GM19240 (cell line): ENCODE measurements at regions not wholly inside any gene's neighbourhood (a gene's known extent, or its start where the extent isn't known, plus 50 kb on each side); places are given as distances from the start of the nearest gene placed in this dataset.

Experiments used
- DNase-seq: peaks from one replicate; pipeline ENCODE4 v3.0.0; 2011; ENCODE audit warnings: low spot score; ENCODE audit not compliant: insufficient read length

GRCh38 chr1:56079391-56079790 is 500.0 kb downstream of the PLPP3 start:
- no peak for DNase-seq

DNA sequence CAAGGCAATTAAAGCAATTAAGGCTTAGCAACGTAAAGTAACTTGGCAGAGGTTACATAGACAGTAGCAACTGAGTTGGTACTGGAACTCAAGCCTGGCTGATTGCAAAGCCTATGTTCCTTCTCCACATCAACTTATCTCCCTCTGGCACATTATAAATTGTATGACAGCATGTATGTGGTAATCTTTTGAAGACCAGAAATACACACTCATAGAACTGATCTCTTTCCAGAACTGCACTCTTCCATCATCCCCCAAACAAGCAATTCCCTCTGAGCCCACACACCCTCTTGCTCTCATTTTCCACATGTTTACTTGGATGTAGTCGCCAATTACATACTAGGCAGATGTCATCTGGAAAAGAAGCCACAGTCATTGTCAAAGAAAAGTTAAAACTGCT is 502.2 kb downstream of the PLPP3 start:
- no peak for DNase-seq

- DNase-seq, result no peak
These were observed 505.2 kb downstream of the PLPP3 start for GRCh38 chr1:56074007-56074651.

DNA sequence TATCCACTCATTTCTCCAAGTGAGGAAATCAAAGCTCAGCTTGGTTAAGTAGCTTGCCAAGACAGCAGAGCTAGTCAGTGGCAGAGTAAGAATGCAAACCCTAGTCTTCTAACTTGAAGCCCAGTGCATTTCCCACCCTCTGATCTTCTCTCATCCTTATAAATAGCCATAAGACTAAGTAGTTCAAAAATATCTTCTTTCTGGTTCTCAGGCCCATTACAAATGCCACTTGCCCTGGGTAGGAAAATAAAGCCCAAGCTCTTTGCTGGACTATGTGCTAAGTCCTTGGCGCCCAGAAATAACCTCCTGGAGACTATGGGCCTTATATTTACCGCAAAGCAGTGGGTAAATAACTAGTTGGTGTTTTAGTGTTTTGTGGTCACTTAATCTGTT is 505.8 kb downstream of the PLPP3 start:
- no peak for DNase-seq

DNA sequence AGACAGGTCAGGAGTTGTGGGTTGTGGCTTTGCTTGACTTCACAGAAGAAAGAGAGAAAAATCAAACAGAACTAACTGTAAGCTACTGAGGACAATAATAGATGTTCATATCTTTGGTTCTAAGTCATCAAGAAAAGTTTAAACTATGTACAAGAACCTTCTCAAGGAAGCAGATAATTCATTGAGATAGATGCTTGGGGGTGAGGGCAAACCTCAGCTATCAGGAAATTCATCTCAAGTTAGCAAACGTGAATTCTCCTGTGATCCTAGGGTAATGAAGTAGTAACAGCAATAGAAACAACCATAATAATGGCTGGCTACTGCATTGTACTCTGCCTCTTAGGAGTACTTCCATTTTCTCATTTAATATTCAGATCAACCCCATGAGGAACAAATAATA is 506.2 kb downstream of the PLPP3 start:
- DNase-seq, result no peak

- DNase-seq, result no peak
These were observed 507.1 kb downstream of the PLPP3 start for GRCh38 chr1:56072310-56072709.

DNA sequence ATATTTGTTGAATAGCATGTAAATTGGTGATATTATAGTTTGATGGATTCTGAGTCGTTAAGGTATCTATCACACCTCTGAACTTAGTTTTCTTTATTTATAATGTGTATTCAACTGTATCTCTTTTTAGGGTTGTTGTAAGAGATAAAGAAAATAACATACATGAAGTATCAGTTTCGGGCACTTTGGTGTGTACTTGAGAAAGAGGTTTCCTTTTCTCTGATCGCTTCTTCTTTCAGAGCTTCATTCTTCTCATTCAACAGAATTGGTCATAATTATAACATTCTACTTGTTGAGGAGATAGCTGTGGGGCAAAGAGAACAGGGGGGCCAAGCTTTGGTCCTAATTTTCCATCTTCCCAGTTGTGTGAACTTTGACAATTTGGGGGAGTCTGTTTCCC is 508.0 kb downstream of the PLPP3 start:
- no peak for DNase-seq

- DNase-seq, result no peak
These were observed 508.8 kb downstream of the PLPP3 start for GRCh38 chr1:56070601-56071000.

DNA sequence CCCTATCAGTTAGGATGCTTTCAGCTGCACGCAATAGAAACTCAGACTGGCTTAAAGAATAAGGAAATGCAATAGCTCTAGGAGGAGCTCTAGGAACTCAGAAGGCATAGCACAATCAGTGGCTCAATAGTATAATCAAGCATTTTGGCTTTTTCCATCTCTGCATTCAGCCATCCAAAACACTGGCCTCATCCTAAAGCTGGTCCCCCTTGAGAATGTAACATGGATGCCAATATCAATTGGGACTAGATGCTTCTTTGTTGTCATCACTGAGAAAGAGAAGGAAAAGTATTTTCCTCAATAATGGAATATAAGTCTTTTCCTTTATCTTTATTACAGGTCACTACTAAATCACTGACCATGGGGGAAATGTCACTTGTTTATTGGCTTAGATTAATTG is 509.5 kb downstream of the PLPP3 start:
- DNase-seq, result no peak

- DNase-seq, result no peak
These were observed 510.5 kb downstream of the PLPP3 start for GRCh38 chr1:56068908-56069307.

DNA sequence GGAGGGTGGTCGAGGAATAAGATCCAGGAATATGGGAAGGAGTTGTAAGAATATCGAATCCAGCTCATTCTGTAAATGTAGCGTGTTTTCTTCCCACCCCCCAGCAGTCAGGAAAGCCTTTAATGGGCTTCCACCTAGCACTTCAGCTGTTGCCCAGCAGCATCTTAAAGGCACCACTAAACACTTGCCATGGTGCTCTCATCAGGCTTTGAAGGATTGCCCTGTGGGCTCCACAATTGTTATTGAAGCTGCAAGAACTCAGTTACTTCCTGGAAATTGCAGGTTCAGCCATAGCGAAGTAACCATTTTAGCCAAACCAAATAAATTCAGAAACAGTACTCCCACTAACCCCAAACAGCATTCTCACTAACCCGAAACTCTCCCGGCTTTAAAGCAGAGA is 511.2 kb downstream of the PLPP3 start:
- no peak for DNase-seq

DNA sequence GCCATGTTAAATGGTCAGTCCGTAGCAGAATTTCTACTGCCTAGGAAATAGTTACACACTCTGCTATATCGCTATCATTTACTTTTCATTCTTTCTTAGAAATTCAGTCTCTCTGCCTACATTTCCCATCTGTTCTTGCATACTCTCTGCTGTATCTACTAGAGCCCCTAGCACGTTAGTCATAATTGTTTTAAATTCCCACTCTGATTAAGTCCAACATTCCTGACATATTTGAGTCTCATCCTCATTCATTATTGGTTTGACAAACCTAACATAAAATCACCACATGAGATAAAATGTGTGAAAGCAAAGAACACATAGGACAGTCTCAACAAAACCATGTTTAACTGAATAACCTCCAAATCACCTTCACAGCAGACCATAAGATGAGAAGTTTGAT is 513.6 kb downstream of the PLPP3 start:
- no peak for DNase-seq

- no peak for DNase-seq
These were observed 514.7 kb downstream of the PLPP3 start for GRCh38 chr1:56064705-56065104.

GRCh38 chr1:56063461-56063860 is 515.9 kb downstream of the PLPP3 start:
- no peak for DNase-seq

GRCh38 chr1:56062625-56063024 is 516.7 kb downstream of the PLPP3 start:
- no peak for DNase-seq

DNA sequence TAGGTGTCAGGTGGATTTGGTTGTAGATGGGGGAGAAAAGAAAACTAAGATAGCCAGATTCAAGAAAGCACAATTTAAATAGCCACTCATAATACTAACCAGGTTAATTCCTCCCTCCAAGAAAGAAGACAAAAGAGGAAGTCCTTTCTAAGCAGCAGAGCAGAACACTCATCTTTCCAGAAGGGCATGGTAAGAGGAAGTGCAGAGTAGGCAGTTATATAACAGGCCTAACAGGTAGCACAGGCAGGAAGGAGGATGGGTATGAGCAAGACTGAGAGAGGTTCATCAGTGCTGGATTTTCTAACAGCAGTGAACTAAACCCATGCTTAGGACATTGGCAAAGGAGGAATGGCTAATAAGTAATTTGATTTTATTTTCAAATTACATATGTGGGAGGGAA is 517.5 kb downstream of the PLPP3 start:
- DNase-seq, result no peak

GRCh38 chr1:56060906-56061305 is 518.5 kb downstream of the PLPP3 start:
- no peak for DNase-seq

DNA sequence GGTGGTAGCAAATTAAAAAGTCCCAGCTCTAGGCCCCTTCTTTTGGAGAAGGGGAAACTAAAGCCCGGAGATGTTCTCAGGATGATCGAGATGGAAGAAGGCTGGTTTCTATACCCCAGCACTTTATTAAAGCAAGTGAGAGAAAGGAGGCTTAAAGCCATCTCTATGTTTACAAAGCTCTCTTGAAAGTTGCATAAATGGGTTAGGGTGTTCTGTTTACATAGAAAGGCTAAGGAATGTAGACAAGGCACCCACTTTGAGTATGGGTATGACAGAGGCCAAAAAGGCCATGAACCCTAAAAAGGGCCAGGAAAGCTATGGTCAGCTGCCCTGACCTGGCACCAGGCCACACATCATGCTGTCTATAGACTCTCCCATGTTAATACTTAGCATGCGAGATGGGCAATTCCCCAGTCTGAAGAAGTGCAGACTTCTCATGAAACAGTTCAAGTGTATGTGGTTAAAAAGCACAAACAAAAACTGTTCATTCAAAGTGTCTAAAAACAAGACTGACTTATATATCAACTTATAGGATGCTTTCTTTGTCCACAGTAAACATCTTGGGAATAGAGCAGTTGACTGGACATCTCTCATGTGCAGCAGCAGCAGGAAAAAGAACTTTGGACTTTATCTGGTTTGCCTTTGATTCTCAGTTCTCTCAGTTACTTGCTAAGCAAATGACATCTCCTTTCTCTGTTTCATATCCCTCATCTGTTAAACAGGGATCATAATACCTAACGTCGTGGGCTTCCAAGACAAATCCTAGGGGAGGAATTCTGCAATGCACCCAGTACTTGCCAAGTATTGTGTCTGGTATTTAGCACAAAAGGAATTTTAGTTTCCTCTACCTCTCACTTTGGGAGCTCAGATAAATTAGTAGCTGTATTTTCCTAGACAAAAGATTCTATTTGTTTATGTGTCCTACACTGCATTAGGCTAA is 521.6 kb downstream of the PLPP3 start:
- DNase-seq, result no peak

DNA sequence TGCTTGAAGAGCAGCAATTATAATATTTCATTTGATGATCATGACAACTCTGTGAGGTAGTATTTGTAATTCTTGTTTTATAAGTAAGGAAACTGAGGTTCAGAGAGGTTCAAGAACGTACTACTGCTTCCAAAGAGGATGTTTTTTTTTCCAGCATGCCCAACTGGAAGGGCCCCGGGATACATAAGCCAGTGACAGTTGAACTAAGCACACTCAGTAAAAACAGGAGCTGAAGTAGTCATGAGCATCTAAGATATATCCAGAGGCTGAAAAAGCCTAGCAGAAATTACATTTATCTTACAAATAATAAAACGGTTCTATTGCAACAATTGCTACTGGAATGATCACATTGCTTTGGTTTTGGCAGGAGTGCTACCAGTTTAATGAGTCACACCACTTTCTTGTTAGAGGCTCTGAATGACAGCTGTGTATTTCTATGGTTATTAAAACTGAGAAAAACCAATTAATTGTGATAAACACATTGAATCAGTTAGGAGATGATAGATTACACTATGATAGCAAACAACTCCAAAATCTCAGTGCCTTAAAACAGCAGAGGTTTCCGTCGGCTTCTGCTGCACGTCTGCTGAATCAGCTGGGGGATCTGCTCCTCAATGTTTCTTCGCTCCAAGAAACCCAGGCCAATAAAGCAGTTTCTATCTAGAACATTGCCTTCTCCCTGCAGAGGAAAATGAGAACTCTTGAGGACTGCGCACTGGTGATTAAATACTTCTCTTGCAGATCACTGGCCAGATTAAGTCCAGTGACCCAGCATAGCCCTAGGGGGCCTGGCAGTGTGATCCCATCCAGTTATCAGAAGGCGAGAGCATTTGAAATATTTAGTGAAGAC is 522.7 kb downstream of the PLPP3 start:
- DNase-seq, result no peak

DNA sequence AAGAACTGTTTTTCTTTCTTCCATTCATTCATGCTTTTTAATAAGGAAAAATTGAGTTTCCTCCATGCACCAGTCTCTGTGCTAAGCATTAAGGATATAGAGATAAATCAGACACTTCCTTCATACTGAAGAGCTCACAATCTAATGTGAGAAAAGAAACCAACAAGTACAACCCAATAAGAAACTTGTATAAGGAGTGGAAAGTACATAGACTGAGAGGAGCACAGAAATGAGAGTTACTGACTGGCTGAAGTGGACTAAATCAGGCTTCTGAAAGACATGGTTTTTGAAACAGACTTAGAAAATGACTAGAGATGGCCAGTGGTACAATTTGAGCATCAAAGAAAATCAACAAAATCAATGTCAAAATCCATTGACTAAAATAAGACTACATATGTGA is 524.4 kb downstream of the PLPP3 start:
- DNase-seq, result no peak

GRCh38 chr1:56052041-56052440 is 527.3 kb downstream of the PLPP3 start:
- no peak for DNase-seq

DNA sequence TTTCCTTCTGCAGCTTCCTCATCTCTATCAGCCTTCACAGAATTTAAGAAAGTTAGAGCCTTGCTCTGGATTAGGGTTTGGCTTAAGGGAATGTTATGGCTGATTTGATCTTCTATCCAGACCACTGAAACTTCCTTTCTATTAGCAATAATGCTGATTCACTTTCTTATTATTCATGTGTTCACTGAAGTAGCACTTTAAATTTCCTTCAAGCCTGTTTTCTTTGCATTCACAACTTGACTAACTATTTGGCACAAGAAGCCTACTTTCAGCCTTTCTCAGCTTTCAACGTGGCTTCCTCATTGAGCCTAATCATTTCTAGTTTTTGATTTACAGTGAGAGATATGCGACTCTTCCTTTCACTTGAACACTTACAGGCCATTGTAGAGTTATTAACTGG is 528.5 kb downstream of the PLPP3 start:
- no peak for DNase-seq
